ENCODE measurements at regions not wholly inside any gene's neighbourhood (a gene's known extent, or its start where the extent isn't known, plus 50 kb on each side); places are given as distances from the start of the nearest gene placed in this dataset.

DNA sequence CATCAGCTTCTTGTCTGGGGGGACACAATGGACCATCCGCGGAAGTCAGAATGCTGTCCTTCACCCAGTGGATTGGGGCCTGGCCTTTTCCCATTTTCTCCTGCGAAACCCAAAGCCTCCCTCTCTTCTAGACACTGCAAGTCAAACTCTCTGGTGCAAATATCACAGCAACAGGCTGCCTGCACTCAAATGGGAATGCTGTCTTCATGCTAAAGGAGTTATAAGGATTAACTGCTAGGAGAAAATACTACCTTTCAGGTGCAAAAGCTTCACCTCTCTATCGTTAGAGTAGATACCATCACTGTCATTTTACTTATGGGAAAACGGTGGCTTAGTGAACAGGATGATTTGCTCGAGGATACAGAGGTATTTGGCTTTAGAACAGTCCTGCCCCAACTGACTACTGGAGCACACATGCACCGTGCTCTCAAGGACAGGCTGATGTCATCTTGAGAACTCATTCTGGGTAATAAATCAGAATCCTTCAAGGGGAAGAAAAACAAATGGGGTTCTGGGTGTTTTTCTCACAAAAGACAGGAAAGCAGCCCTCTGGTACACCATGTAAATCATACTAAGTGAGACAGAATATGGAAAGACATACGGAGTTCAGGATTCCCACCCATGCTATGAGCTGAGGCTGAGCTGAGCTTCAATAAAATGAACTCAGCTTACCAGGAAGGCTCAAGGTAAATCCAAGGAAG is 100.9 kb downstream of the SAMD9 start (continued):
- TF ChIP-seq PHF8 (conservative IDR thresholded peaks at IDR 0.05; ENCODE audit: low read depth, low read length) (no peak), SP4 (IDR thresholded peaks at IDR 0.05; ENCODE audit: low read length) (no peak), TEAD4 (IDR thresholded peaks at IDR 0.05; ENCODE audit: low read depth, low read length) (no peak), TCF12 (IDR thresholded peaks at IDR 0.05; ENCODE audit: low read depth, low read length) (no peak), RNF2 (IDR thresholded peaks at IDR 0.05; ENCODE audit: borderline replicate concordance, low read depth, low read length, missing control alignments, poor library complexity, severe bottlenecking) (no peak)
